B cell (primary cell): ENCODE measurements at regions not wholly inside any gene's neighbourhood (a gene's known extent, or its start where the extent isn't known, plus 50 kb on each side); places are given as distances from the start of the nearest gene placed in this dataset.
"Not testable (repeated sequence)": the region's sequence is repeated elsewhere in the genome, so short reads cannot be mapped to it uniquely, and the experiment has no call there.

ENCODE experiments used
- ATAC-seq: fragments of 200-7000 bp; cut with Tn5 transposase; one replicate; pipeline ENCODE4 v1.10.0; 2021; ENCODE audit warnings: low read depth, mild to moderate bottlenecking, moderate number of reproducible peaks, moderate library complexity
- CTCF ChIA-PET: fragments of 350-600 bp; sonication (Branson Sonifier 250); formaldehyde crosslinking; loops from one replicate; lab custom pipeline; 2021; ENCODE audit warnings: antibody characterized with exemption, inconsistent platforms; lab: Charles Lee
- POLR2A ChIA-PET: fragments of 350-600 bp; sonication (Branson Sonifier 250); formaldehyde crosslinking; loops from one replicate; lab custom pipeline; 2021; ENCODE audit warnings: antibody characterized with exemption; lab: Charles Lee
- DNase-seq: peaks from one replicate; pipeline ENCODE4 v3.0.0; 2013
- H2AFZ ChIP-seq: 2 replicates; pipeline ENCODE4 v1.6.1; 2012; ENCODE audit warnings: mild to moderate bottlenecking, low read depth, low read length; ENCODE audit not compliant: insufficient read depth, poor library complexity, severe bottlenecking
- H3K27ac ChIP-seq, 2 donors: 1 replicate in 1 of 2; 2 replicates in 1 of 2; pipeline ENCODE4 v1.5.1; 2012 to 2013; ENCODE audit warnings: low read length in 2 of 2, mild to moderate bottlenecking in 2 of 2, moderate library complexity in 1 of 2
- H3K27me3 ChIP-seq, 4 experiments: fragments of 200-600 bp in 1 of 4; sonication (generic) in 1 of 4; replicated peaks in 1 of 4; 1 replicate in 2 of 4; 2 replicates in 2 of 4; pipeline versions ENCODE4 v1.6.1 to v1.7.0; 2013 to 2016; ENCODE audit warnings: low read length in 3 of 4, mild to moderate bottlenecking in 2 of 4, mixed read lengths in 1 of 4, moderate library complexity in 1 of 4; ENCODE audit not compliant: insufficient read depth in 4 of 4, control insufficient read depth in 3 of 4; ENCODE audit errors: control extremely low read depth in 1 of 4
- H3K36me3 ChIP-seq, 2 experiments: replicated peaks in 1 of 2; 1 replicate in 1 of 2; 2 replicates in 1 of 2; pipeline versions ENCODE4 v1.6.1 to v1.7.1; 2013; ENCODE audit warnings: low read length in 1 of 2; ENCODE audit not compliant: insufficient read depth in 2 of 2, control insufficient read depth in 1 of 2; ENCODE audit errors: control extremely low read depth in 1 of 2, extremely low read depth in 1 of 2
- H3K4me1 ChIP-seq, 2 donors: fragments of 200-600 bp in 1 of 2; sonication (generic) in 1 of 2; 1 replicate in 1 of 2; 2 replicates in 1 of 2; pipeline versions ENCODE4 v1.5.1 to v1.6.1; 2013 to 2017; ENCODE audit warnings: low read length in 2 of 2; ENCODE audit not compliant: control insufficient read depth in 2 of 2, insufficient read depth in 2 of 2
- H3K4me2 ChIP-seq: replicated peaks from 2 replicates; pipeline ENCODE3; 2012; ENCODE audit warnings: mild to moderate bottlenecking, low read depth, low read length; ENCODE audit not compliant: poor library complexity, severe bottlenecking
- H3K4me3 ChIP-seq, 5 experiments: fragments of 200-600 bp in 1 of 5; sonication (generic) in 1 of 5; 1 replicate in 3 of 5; 2 replicates in 2 of 5; pipeline versions ENCODE4 v1.5.1 to v1.7.0; 2011 to 2016; ENCODE audit warnings: low read length in 4 of 5, mild to moderate bottlenecking in 4 of 5, low read depth in 2 of 5, control low read depth in 1 of 5, moderate library complexity in 1 of 5; ENCODE audit not compliant: insufficient read depth in 1 of 5; ENCODE audit errors: control extremely low read depth in 1 of 5, extremely low read depth in 1 of 5
- H3K79me2 ChIP-seq: fragments of 200-600 bp; sonication (generic); one replicate; pipeline ENCODE4 v1.6.0; 2016; ENCODE audit warnings: low read length; ENCODE audit not compliant: control insufficient read depth, insufficient read depth
- H3K9ac ChIP-seq: fragments of 200-600 bp; sonication (generic); 2 replicates; pipeline ENCODE4 v1.6.1; 2017; ENCODE audit warnings: mild to moderate bottlenecking, low read length, moderate library complexity
- H3K9me3 ChIP-seq, 3 donors: one replicate each; pipeline versions ENCODE4 v1.6.1 to v1.7.1; 2013; ENCODE audit warnings: low read length in 2 of 3; ENCODE audit not compliant: control insufficient read depth in 2 of 3, insufficient read depth in 1 of 3; ENCODE audit errors: control extremely low read depth in 1 of 3
- H4K20me1 ChIP-seq: 2 replicates; pipeline ENCODE4 v1.6.0; 2012; ENCODE audit warnings: mild to moderate bottlenecking, low read length; ENCODE audit not compliant: insufficient read depth, control insufficient read depth, poor library complexity, severe bottlenecking
- H3K27ac Mint-ChIP-seq: one replicate; pipeline ENCODE4 v1.8.0; 2021; ENCODE audit warnings: mixed read lengths
- H3K27me3 Mint-ChIP-seq: one replicate; pipeline ENCODE4 v1.8.0; 2021; ENCODE audit warnings: mixed read lengths
- H3K4me1 Mint-ChIP-seq: one replicate; pipeline ENCODE4 v1.8.0; 2021; ENCODE audit warnings: mixed read lengths
- H3K4me3 Mint-ChIP-seq: one replicate; pipeline ENCODE4 v1.8.0; 2021; ENCODE audit warnings: mixed read lengths
- H3K9me3 Mint-ChIP-seq: one replicate; pipeline ENCODE4 v1.8.0; 2022; ENCODE audit warnings: mixed read lengths; ENCODE audit not compliant: insufficient read depth
- CTCF ChIP-seq: fragments of 200-600 bp; IDR thresholded peaks from one replicate; pipeline ENCODE4 v1.8.0; 2022; ENCODE audit warnings: antibody characterized with exemption, mild to moderate bottlenecking
- EZH2 ChIP-seq: IDR thresholded peaks from 2 replicates; pipeline ENCODE4 v1.6.1; 2012; ENCODE audit warnings: borderline replicate concordance, low read depth, mild to moderate bottlenecking, moderate library complexity, low read length; ENCODE audit not compliant: insufficient read depth, poor library complexity, severe bottlenecking
- WGBS: methylation state at CpG from one replicate; pipeline ENCODE4 v1.1.5; 2013; ENCODE audit warnings: missing lambda C conversion rate; ENCODE audit not compliant: insufficient coverage; 5-methylcytosine and 5-hydroxymethylcytosine counted together
- intact Hi-C: fragments of 100-400 bp; cut with micrococcal nuclease; formaldehyde crosslinking; loops from one replicate; pipeline ENCODE4 v1.10.0; 2022

- no peak overlapping the region for H3K9ac ChIP-seq
- ATAC-seq (no peak), DNase-seq (no peak)
- ChIA-PET CTCF (no interaction called here), POLR2A (no interaction called here)
- no peak overlapping the region for H3K4me2 ChIP-seq
- H3K4me3 Mint-ChIP-seq = no peak overlapping the region
- no peak overlapping the region for H3K4me3 ChIP-seq
- TF ChIP-seq EZH2 (no peak), CTCF (no peak)
- no peak overlapping the region for H3K27ac ChIP-seq
- H3K36me3 ChIP-seq = no peaks in the 10 kb centered on the region
- H3K79me2 ChIP-seq = no peaks in the 10 kb centered on the region
- H4K20me1 ChIP-seq = no peaks in the 10 kb centered on the region
- H3K9me3 Mint-ChIP-seq = peaks cover 2% of the 10 kb centered on the region
- no peaks in the 10 kb centered on the region for H3K27me3 ChIP-seq
- no peaks in the 10 kb centered on the region for H3K4me1 Mint-ChIP-seq
- no peak overlapping the region for H2AFZ ChIP-seq
- H3K27ac Mint-ChIP-seq = no peak overlapping the region
- intact Hi-C loops = no loop called here
- peaks cover 0 to 13% (median 0%) of the 10 kb centered on the region in 3 donors for H3K9me3 ChIP-seq
- H3K27me3 Mint-ChIP-seq = no peaks in the 10 kb centered on the region
- H3K4me1 ChIP-seq = no peaks in the 10 kb centered on the region
These were observed 1403.8 kb upstream of the GOT2 start for GRCh38 chr16:60137891-60138290.

GRCh38 chr16:60127196-60127595 lies 1393.1 kb upstream of the GOT2 start:
- no peak overlapping the region for H3K4me3 Mint-ChIP-seq
- ATAC-seq (no peak), DNase-seq (no peak)
- CTCF ChIA-PET = no interaction called here
- no peak overlapping the region for H3K4me2 ChIP-seq
- TF ChIP-seq CTCF = no peak
- no CpG with 5 or more reads among the region's 1 CpG for WGBS
- H3K4me1 ChIP-seq = no peaks in the 10 kb centered on the region
- H3K9me3 Mint-ChIP-seq = peaks cover 2% of the 10 kb centered on the region
- no peak overlapping the region for H3K27ac ChIP-seq
- POLR2A ChIA-PET = no interaction called here
- no peaks in the 10 kb centered on the region for H3K27me3 ChIP-seq
- no peak overlapping the region for H3K4me3 ChIP-seq
- H3K36me3 ChIP-seq = no peaks in the 10 kb centered on the region
- H2AFZ ChIP-seq = no peak overlapping the region
- H3K9me3 ChIP-seq = peaks cover 0 to 11% (median 0%) of the 10 kb centered on the region in 3 donors
- no peaks in the 10 kb centered on the region for H4K20me1 ChIP-seq
- intact Hi-C loops = no loop called here
- no peak overlapping the region for H3K27ac Mint-ChIP-seq
- no peaks in the 10 kb centered on the region for H3K4me1 Mint-ChIP-seq
- H3K9ac ChIP-seq = no peak overlapping the region
- H3K79me2 ChIP-seq = no peaks in the 10 kb centered on the region
- no peaks in the 10 kb centered on the region for H3K27me3 Mint-ChIP-seq

- H3K4me3 ChIP-seq, H2AFZ ChIP-seq, H3K9me3 Mint-ChIP-seq, H3K9me3 ChIP-seq, H3K27me3 ChIP-seq, H3K4me3 Mint-ChIP-seq, DNase-seq, ATAC-seq, H3K4me2 ChIP-seq, H3K36me3 ChIP-seq, H4K20me1 ChIP-seq, H3K27ac ChIP-seq, H3K4me1 ChIP-seq, CTCF ChIA-PET, H3K27ac Mint-ChIP-seq, POLR2A ChIA-PET, H3K27me3 Mint-ChIP-seq, H3K4me1 Mint-ChIP-seq, intact Hi-C loops, H3K9ac ChIP-seq, H3K79me2 ChIP-seq: not testable (repeated sequence)
- WGBS = no CpG with 5 or more reads among the region's 2 CpGs
These were observed 1392.0 kb upstream of the GOT2 start for GRCh38 chr16:60126115-60126514.
